ENCODE measurements at regions not wholly inside any gene's neighbourhood (a gene's known extent, or its start where the extent isn't known, plus 50 kb on each side); places are given as distances from the start of the nearest gene placed in this dataset.

- no peaks in the 10 kb centered on the region for H3K4me1 ChIP-seq (ENCODE audit: control insufficient read depth in 2 of 2, insufficient read depth in 1 of 2, low read depth in 1 of 2, low read length in 2 of 2)
- no peak overlapping the region for H3K4ac ChIP-seq (ENCODE audit: low read length)
- H3K27ac ChIP-seq (replicated peaks; ENCODE audit: low read length), result no peak overlapping the region
- H3K36me3 ChIP-seq (replicated peaks in 1 of 2; ENCODE audit: control insufficient read depth in 2 of 2, insufficient read depth in 2 of 2, low read length in 2 of 2), result no peaks in the 10 kb centered on the region
- no peak overlapping the region for H3K23ac ChIP-seq (ENCODE audit: low read depth, low read length, poor library complexity)
- H4K8ac ChIP-seq (ENCODE audit: low read depth, low read length), result no peak overlapping the region
- H4K91ac ChIP-seq (ENCODE audit: low read depth, low read length, poor library complexity), result no peak overlapping the region
- H2BK12ac ChIP-seq (ENCODE audit: low read length), result no peak overlapping the region
- DNase-seq (ENCODE audit: low spot score), result no peak
- no peak overlapping the region for H3K4me2 ChIP-seq (ENCODE audit: insufficient read depth, low read length, poor library complexity, severe bottlenecking)
- H3K18ac ChIP-seq (ENCODE audit: low read length), result no peak overlapping the region
- peaks cover 0 to 27% (median 0%) of the 10 kb centered on the region in 3 experiments for H3K27me3 ChIP-seq (ENCODE audit: control insufficient read depth in 3 of 3, insufficient read depth in 3 of 3, low read depth in 1 of 3, low read length in 3 of 3)
- H3K9me3 ChIP-seq (replicated peaks in 1 of 2; ENCODE audit: control insufficient read depth in 2 of 2, insufficient read depth in 1 of 2, low read depth in 1 of 2, low read length in 2 of 2), result peaks cover 0 to 2% of the 10 kb centered on the region in 2 donors
- H2BK120ac ChIP-seq (ENCODE audit: low read depth, low read length), result no peak overlapping the region
- no peaks in the 10 kb centered on the region for H3K79me1 ChIP-seq (ENCODE audit: low read depth, low read length)
- WGBS, 2 donors (ENCODE audit: extremely low coverage in 2 of 2, insufficient read length in 2 of 2, insufficient replicate concordance in 1 of 2), result no CpG with 5 or more reads among the region's 5 CpGs
- no peak overlapping the region for H3K4me3 ChIP-seq (ENCODE audit: low read length in 2 of 2)
- H2AFZ ChIP-seq (ENCODE audit: low read length), result peak overlapping the region; percentile 9
- no peak overlapping the region for H3K14ac ChIP-seq (ENCODE audit: low read length)
- H2BK5ac ChIP-seq (ENCODE audit: low read length), result no peak overlapping the region
- H3K9ac ChIP-seq (ENCODE audit: low read depth, low read length, poor library complexity), result no peak overlapping the region
- H2BK15ac ChIP-seq (ENCODE audit: low read length), result no peak overlapping the region
- H2AK5ac ChIP-seq (ENCODE audit: low read depth, low read length), result no peak overlapping the region
Observed at GRCh38 chr7:21054427-21055112, 267.9 kb upstream of the SP8 start.

- no peak overlapping the region for H4K8ac ChIP-seq (ENCODE audit: low read depth, low read length)
- H3K27ac ChIP-seq (replicated peaks; ENCODE audit: low read length), result no peak overlapping the region
- no peak overlapping the region for H2BK15ac ChIP-seq (ENCODE audit: low read length)
- no peak overlapping the region for H2AFZ ChIP-seq (ENCODE audit: low read length)
- H3K4ac ChIP-seq (ENCODE audit: low read length), result no peak overlapping the region
- H2BK12ac ChIP-seq (ENCODE audit: low read length), result no peak overlapping the region
- peaks cover 0 to 2% of the 10 kb centered on the region in 2 donors for H3K9me3 ChIP-seq (replicated peaks in 1 of 2; ENCODE audit: control insufficient read depth in 2 of 2, insufficient read depth in 1 of 2, low read depth in 1 of 2, low read length in 2 of 2)
- no peak overlapping the region for H3K18ac ChIP-seq (ENCODE audit: low read length)
- DNase-seq (ENCODE audit: low spot score), result no peak
- H3K79me1 ChIP-seq (ENCODE audit: low read depth, low read length), result no peaks in the 10 kb centered on the region
- H3K27me3 ChIP-seq (ENCODE audit: control insufficient read depth in 3 of 3, insufficient read depth in 3 of 3, low read depth in 1 of 3, low read length in 3 of 3), result peaks cover 0 to 17% (median 0%) of the 10 kb centered on the region in 3 experiments
- no peak overlapping the region for H3K23ac ChIP-seq (ENCODE audit: low read depth, low read length, poor library complexity)
- no peak overlapping the region for H2BK5ac ChIP-seq (ENCODE audit: low read length)
- H3K9ac ChIP-seq (ENCODE audit: low read depth, low read length, poor library complexity), result no peak overlapping the region
- no peak overlapping the region for H2BK120ac ChIP-seq (ENCODE audit: low read depth, low read length)
- no peak overlapping the region for H3K14ac ChIP-seq (ENCODE audit: low read length)
- no CpG with 5 or more reads among the region's 2 CpGs for WGBS, 2 donors (ENCODE audit: extremely low coverage in 2 of 2, insufficient read length in 2 of 2, insufficient replicate concordance in 1 of 2)
- no peak overlapping the region for H3K4me2 ChIP-seq (ENCODE audit: insufficient read depth, low read length, poor library complexity, severe bottlenecking)
- H3K4me1 ChIP-seq (ENCODE audit: control insufficient read depth in 2 of 2, insufficient read depth in 1 of 2, low read depth in 1 of 2, low read length in 2 of 2), result no peaks in the 10 kb centered on the region
- H3K36me3 ChIP-seq (replicated peaks in 1 of 2; ENCODE audit: control insufficient read depth in 2 of 2, insufficient read depth in 2 of 2, low read length in 2 of 2), result no peaks in the 10 kb centered on the region
- no peak overlapping the region for H4K91ac ChIP-seq (ENCODE audit: low read depth, low read length, poor library complexity)
- no peak overlapping the region for H3K4me3 ChIP-seq (ENCODE audit: low read length in 2 of 2)
- H2AK5ac ChIP-seq (ENCODE audit: low read depth, low read length), result no peak overlapping the region
Observed at GRCh38 chr7:21059069-21059468, 272.4 kb upstream of the SP8 start.

GRCh38 chr7:21063106-21063505 lies 276.4 kb upstream of the SP8 start:
- Histone ChIP-seq H4K8ac (ENCODE audit: low read depth, low read length) (no peak overlapping the region), H3K27me3 (ENCODE audit: control insufficient read depth in 3 of 3, insufficient read depth in 3 of 3, low read depth in 1 of 3, low read length in 3 of 3) (peaks cover 0 to 3% (median 0%) of the 10 kb centered on the region in 3 experiments), H3K9ac (ENCODE audit: low read depth, low read length, poor library complexity) (no peak overlapping the region), H3K23ac (ENCODE audit: low read depth, low read length, poor library complexity) (no peak overlapping the region), H2AFZ (ENCODE audit: low read length) (no peak overlapping the region), H4K91ac (ENCODE audit: low read depth, low read length, poor library complexity) (no peak overlapping the region), H2BK120ac (ENCODE audit: low read depth, low read length) (no peak overlapping the region), H3K14ac (ENCODE audit: low read length) (no peak overlapping the region), H3K4me2 (ENCODE audit: insufficient read depth, low read length, poor library complexity, severe bottlenecking) (no peak overlapping the region), H2BK15ac (ENCODE audit: low read length) (no peak overlapping the region), H3K9me3 (replicated peaks in 1 of 2; ENCODE audit: control insufficient read depth in 2 of 2, insufficient read depth in 1 of 2, low read depth in 1 of 2, low read length in 2 of 2) (peaks cover 0 to 2% of the 10 kb centered on the region in 2 donors), H3K79me1 (ENCODE audit: low read depth, low read length) (no peaks in the 10 kb centered on the region), H3K4ac (ENCODE audit: low read length) (no peak overlapping the region), H3K4me3 (ENCODE audit: low read length in 2 of 2) (no peak overlapping the region), H3K36me3 (replicated peaks in 1 of 2; ENCODE audit: control insufficient read depth in 2 of 2, insufficient read depth in 2 of 2, low read length in 2 of 2) (no peaks in the 10 kb centered on the region), H3K4me1 (ENCODE audit: control insufficient read depth in 2 of 2, insufficient read depth in 1 of 2, low read depth in 1 of 2, low read length in 2 of 2) (no peaks in the 10 kb centered on the region), H2BK5ac (ENCODE audit: low read length) (no peak overlapping the region), H3K27ac (replicated peaks; ENCODE audit: low read length) (no peak overlapping the region), H2BK12ac (ENCODE audit: low read length) (no peak overlapping the region), H3K18ac (ENCODE audit: low read length) (no peak overlapping the region), H2AK5ac (ENCODE audit: low read depth, low read length) (no peak overlapping the region)
- DNase-seq (ENCODE audit: low spot score), result no peak
- no CpG with 5 or more reads among the region's 2 CpGs for WGBS, 2 donors (ENCODE audit: extremely low coverage in 2 of 2, insufficient read length in 2 of 2, insufficient replicate concordance in 1 of 2)

- Histone ChIP-seq H3K4ac (ENCODE audit: low read length) (no peak overlapping the region), H3K18ac (ENCODE audit: low read length) (no peak overlapping the region), H3K36me3 (replicated peaks in 1 of 2; ENCODE audit: control insufficient read depth in 2 of 2, insufficient read depth in 2 of 2, low read length in 2 of 2) (no peaks in the 10 kb centered on the region), H4K91ac (ENCODE audit: low read depth, low read length, poor library complexity) (no peak overlapping the region), H3K23ac (ENCODE audit: low read depth, low read length, poor library complexity) (no peak overlapping the region), H3K9me3 (replicated peaks in 1 of 2; ENCODE audit: control insufficient read depth in 2 of 2, insufficient read depth in 1 of 2, low read depth in 1 of 2, low read length in 2 of 2) (no peaks in the 10 kb centered on the region), H3K27ac (replicated peaks; ENCODE audit: low read length) (no peak overlapping the region), H2AFZ (ENCODE audit: low read length) (no peak overlapping the region), H3K4me2 (ENCODE audit: insufficient read depth, low read length, poor library complexity, severe bottlenecking) (no peak overlapping the region), H3K27me3 (ENCODE audit: control insufficient read depth in 3 of 3, insufficient read depth in 3 of 3, low read depth in 1 of 3, low read length in 3 of 3) (peaks cover 0 to 3% (median 0%) of the 10 kb centered on the region in 3 experiments), H2AK5ac (ENCODE audit: low read depth, low read length) (no peak overlapping the region), H2BK15ac (ENCODE audit: low read length) (no peak overlapping the region), H2BK120ac (ENCODE audit: low read depth, low read length) (no peak overlapping the region), H3K9ac (ENCODE audit: low read depth, low read length, poor library complexity) (no peak overlapping the region), H2BK12ac (ENCODE audit: low read length) (no peak overlapping the region), H4K8ac (ENCODE audit: low read depth, low read length) (no peak overlapping the region), H3K79me1 (ENCODE audit: low read depth, low read length) (no peaks in the 10 kb centered on the region), H3K4me1 (ENCODE audit: control insufficient read depth in 2 of 2, insufficient read depth in 1 of 2, low read depth in 1 of 2, low read length in 2 of 2) (no peaks in the 10 kb centered on the region), H3K4me3 (ENCODE audit: low read length in 2 of 2) (no peak overlapping the region), H3K14ac (ENCODE audit: low read length) (no peak overlapping the region), H2BK5ac (ENCODE audit: low read length) (no peak overlapping the region)
- DNase-seq (ENCODE audit: low spot score), result no peak
- no CpG with 5 or more reads among the region's 6 CpGs for WGBS, 2 donors (ENCODE audit: extremely low coverage in 2 of 2, insufficient read length in 2 of 2, insufficient replicate concordance in 1 of 2)
Observed at GRCh38 chr7:21064698-21065648, 278.3 kb upstream of the SP8 start.
